ENCODE measurements at regions not wholly inside any gene's neighbourhood (a gene's known extent, or its start where the extent isn't known, plus 50 kb on each side); places are given as distances from the start of the nearest gene placed in this dataset.

DNA sequence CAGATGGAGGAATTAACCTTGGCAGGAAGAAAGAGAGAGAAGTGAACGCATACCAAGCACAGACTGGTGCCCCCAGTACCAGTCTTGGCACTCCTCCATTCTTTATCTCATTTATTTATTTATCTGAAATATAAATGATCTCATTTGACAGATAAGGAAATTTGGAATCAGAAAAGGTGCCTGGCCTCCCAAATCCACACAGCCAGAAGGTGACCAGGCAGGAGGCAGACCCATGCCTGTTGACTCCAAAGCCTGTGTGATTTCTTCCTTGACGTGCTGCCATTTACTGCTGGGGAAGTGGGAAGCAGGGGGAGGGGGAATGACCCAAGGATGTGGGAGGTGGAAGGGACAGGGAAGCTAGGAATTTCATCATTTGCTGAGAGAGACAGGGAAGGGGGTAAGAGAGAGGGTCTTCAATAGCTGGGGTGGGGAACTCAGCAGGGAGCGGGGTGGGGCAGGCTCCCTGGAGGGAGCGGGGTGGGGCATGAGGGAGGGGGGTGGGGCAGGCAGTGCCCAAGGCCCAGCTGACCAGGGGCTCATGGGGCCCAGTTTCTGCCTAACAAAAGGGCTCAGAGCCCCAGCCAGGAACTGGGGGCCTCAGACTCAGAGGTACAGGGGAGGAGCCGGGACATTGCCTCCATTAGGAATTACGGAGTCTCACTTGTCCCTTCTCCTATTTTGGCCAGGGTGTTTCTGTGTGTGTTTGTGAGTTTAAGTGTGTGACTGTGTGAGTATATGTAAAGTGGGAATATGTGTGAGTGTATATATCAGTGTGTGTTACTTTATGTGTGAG is 63.0 kb downstream of the MINAR1 start:
- DNase-seq (ENCODE audit: low spot score) = no peak
- peaks cover 13% of the 10 kb centered on the region for H3K4me1 Mint-ChIP-seq
- no peak; the same call in 1 of the 2 replicates for ATAC-seq
- TF ChIP-seq KAT7 (CRISPR knock-in tag; IDR thresholded peaks at IDR 0.05; ENCODE audit: borderline replicate concordance) (no peak), IRF2 (CRISPR knock-in tag; IDR thresholded peaks at IDR 0.05; ENCODE audit: borderline replicate concordance, low read depth) (no peak), GABPB1 (CRISPR knock-in tag; IDR thresholded peaks at IDR 0.05) (no peak), NR3C1 (CRISPR knock-in tag; conservative IDR thresholded peaks at IDR 0.05; ENCODE audit: low read depth) (no peak), ZNF317 (CRISPR knock-in tag; IDR thresholded peaks at IDR 0.05; ENCODE audit: borderline replicate concordance, low read depth) (no peak), NFE2L1 (CRISPR knock-in tag; IDR thresholded peaks at IDR 0.05) (no peak), NR2C2 (CRISPR knock-in tag; IDR thresholded peaks at IDR 0.05) (no peak)
- TF ChIP-seq, protein P1, sequence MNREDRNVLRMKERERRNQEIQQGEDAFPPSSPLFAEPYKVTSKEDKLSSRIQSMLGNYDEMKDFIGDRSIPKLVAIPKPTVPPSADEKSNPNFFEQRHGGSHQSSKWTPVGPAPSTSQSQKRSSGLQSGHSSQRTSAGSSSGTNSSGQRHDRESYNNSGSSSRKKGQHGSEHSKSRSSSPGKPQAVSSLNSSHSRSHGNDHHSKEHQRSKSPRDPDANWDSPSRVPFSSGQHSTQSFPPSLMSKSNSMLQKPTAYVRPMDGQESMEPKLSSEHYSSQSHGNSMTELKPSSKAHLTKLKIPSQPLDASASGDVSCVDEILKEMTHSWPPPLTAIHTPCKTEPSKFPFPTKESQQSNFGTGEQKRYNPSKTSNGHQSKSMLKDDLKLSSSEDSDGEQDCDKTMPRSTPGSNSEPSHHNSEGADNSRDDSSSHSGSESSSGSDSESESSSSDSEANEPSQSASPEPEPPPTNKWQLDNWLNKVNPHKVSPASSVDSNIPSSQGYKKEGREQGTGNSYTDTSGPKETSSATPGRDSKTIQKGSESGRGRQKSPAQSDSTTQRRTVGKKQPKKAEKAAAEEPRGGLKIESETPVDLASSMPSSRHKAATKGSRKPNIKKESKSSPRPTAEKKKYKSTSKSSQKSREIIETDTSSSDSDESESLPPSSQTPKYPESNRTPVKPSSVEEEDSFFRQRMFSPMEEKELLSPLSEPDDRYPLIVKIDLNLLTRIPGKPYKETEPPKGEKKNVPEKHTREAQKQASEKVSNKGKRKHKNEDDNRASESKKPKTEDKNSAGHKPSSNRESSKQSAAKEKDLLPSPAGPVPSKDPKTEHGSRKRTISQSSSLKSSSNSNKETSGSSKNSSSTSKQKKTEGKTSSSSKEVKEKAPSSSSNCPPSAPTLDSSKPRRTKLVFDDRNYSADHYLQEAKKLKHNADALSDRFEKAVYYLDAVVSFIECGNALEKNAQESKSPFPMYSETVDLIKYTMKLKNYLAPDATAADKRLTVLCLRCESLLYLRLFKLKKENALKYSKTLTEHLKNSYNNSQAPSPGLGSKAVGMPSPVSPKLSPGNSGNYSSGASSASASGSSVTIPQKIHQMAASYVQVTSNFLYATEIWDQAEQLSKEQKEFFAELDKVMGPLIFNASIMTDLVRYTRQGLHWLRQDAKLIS (CRISPR knock-in tag; IDR thresholded peaks at IDR 0.05; ENCODE audit: borderline replicate concordance) = no peak
- TF ChIP-seq, protein P2, sequence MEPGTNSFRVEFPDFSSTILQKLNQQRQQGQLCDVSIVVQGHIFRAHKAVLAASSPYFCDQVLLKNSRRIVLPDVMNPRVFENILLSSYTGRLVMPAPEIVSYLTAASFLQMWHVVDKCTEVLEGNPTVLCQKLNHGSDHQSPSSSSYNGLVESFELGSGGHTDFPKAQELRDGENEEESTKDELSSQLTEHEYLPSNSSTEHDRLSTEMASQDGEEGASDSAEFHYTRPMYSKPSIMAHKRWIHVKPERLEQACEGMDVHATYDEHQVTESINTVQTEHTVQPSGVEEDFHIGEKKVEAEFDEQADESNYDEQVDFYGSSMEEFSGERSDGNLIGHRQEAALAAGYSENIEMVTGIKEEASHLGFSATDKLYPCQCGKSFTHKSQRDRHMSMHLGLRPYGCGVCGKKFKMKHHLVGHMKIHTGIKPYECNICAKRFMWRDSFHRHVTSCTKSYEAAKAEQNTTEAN (CRISPR knock-in tag; IDR thresholded peaks at IDR 0.05) = no peak
- TF ChIP-seq, protein P3, sequence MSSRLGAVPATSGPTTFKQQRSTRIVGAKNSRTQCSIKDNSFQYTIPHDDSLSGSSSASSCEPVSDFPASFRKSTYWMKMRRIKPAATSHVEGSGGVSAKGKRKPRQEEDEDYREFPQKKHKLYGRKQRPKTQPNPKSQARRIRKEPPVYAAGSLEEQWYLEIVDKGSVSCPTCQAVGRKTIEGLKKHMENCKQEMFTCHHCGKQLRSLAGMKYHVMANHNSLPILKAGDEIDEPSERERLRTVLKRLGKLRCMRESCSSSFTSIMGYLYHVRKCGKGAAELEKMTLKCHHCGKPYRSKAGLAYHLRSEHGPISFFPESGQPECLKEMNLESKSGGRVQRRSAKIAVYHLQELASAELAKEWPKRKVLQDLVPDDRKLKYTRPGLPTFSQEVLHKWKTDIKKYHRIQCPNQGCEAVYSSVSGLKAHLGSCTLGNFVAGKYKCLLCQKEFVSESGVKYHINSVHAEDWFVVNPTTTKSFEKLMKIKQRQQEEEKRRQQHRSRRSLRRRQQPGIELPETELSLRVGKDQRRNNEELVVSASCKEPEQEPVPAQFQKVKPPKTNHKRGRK (CRISPR knock-in tag; IDR thresholded peaks at IDR 0.05; ENCODE audit: borderline replicate concordance) = no peak
- TF ChIP-seq, protein P4, sequence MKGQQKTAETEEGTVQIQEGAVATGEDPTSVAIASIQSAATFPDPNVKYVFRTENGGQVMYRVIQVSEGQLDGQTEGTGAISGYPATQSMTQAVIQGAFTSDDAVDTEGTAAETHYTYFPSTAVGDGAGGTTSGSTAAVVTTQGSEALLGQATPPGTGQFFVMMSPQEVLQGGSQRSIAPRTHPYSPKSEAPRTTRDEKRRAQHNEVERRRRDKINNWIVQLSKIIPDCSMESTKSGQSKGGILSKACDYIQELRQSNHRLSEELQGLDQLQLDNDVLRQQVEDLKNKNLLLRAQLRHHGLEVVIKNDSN (CRISPR knock-in tag; IDR thresholded peaks at IDR 0.05) = no peak
- POLR2A ChIA-PET = no interaction called here
- H3K27ac Mint-ChIP-seq = no peak overlapping the region
- H3K36me3 Mint-ChIP-seq = peaks cover 5% of the 10 kb centered on the region
- no peaks in the 10 kb centered on the region for H3K27me3 Mint-ChIP-seq (ENCODE audit: low read depth)
- H3K9me3 Mint-ChIP-seq = peaks cover 8% of the 10 kb centered on the region
- H3K4me3 Mint-ChIP-seq = no peak overlapping the region
- CTCF ChIA-PET = no interaction called here

- CTCF ChIA-PET = no interaction called here
- H3K4me3 Mint-ChIP-seq = no peak overlapping the region
- no peak overlapping the region for H3K27ac Mint-ChIP-seq
- ATAC-seq (no peak), DNase-seq (ENCODE audit: low spot score) (no peak)
- TF ChIP-seq EMX1 (CRISPR knock-in tag; IDR thresholded peaks at IDR 0.05) = no peak
- no peak for TF ChIP-seq ZNF138 (CRISPR knock-in tag; conservative IDR thresholded peaks at IDR 0.05)
- TF ChIP-seq, protein P4 (CRISPR knock-in tag; IDR thresholded peaks at IDR 0.05) = no peak
- TF ChIP-seq TEAD1 (CRISPR knock-in tag; IDR thresholded peaks at IDR 0.05) = no peak
- 0 out of 2 replicates have a peak, but pooled peaks have one; percentile 19 for TF ChIP-seq NFE2L1 (CRISPR knock-in tag; IDR thresholded peaks at IDR 0.05)
- H3K36me3 Mint-ChIP-seq = peaks cover 5% of the 10 kb centered on the region
- peaks cover 8% of the 10 kb centered on the region for H3K9me3 Mint-ChIP-seq
- H3K27me3 Mint-ChIP-seq (ENCODE audit: low read depth) = no peaks in the 10 kb centered on the region
- H3K4me1 Mint-ChIP-seq = peaks cover 13% of the 10 kb centered on the region
- POLR2A ChIA-PET = no interaction called here
Measured at GRCh38 chr15:79495775-79496174, 63.6 kb downstream of the MINAR1 start.

Data from WTC11 (cell line).